ENCODE measurements at regions not wholly inside any gene's neighbourhood (a gene's known extent, or its start where the extent isn't known, plus 50 kb on each side); places are given as distances from the start of the nearest gene placed in this dataset.

DNA sequence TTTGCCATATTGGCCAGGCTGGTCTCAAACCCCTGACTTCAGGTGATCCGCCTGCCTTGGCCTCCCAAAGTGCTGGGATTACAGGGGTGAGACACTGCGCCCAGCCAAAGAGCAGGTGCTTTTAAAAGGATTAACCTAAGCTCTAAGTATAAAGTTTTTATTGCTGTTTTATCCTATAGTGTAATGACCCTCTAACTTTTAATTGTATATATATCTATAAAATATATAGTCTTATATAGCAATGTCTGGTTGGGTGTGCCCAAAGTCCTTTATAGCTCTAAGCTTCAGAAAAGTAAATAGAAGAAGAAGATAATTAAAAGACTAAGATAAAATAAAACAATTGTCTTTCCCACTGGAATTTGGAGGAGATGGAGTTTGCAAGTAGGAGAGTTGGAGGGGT lies 73.8 kb upstream of the ATP5PO start:
- Mint-ChIP-seq H3K4me1 (peaks cover 26% of the 10 kb centered on the region), H3K27me3 (no peaks in the 10 kb centered on the region)

DNA sequence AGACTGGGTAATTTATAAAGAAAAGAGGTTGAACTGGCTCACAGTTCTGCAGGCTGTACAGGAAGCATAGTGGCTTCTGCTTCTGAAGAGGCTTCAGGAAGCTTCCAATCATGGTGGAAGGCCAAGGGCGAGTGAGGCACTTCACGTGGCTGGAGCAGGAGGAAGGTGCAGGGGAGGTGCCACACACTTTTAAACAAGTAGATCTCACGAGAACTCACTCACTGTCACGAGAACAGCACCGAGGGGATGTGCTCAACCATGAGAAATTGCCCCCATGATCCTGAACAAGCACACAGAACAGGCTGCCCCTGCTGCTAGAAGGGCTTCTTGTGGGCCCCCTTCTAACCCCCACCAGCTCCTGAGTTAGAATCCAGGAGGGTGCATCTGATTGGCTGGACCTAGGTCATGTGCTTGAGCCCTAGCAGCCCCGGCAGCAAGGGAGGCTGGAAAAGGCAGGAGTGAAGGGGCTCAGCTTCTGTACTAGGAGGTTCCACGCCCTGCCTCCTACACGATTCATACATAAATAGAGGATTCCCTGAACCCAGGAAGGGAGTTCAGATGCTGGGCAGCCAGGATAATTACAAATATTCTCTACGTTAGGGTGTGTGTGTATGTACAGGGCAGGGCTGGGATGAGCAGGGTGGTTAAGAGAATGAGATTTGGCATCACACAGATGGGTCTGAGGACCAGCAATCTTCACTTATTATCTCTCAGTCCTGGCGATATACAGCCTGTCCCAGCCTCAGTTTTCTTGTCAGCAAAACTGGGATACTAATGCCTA lies 72.8 kb upstream of the ATP5PO start:
- ATAC-seq (replicated peaks; ENCODE audit: extremely low read depth, poor library complexity, severe bottlenecking) (no peak), DNase-seq (ENCODE audit: low spot score in 2 of 2) (no peak)
- peaks cover 29% of the 10 kb centered on the region for H3K4me1 Mint-ChIP-seq
- no peaks in the 10 kb centered on the region for H3K27me3 Mint-ChIP-seq
- peaks cover 2% of the 10 kb centered on the region for H3K36me3 Mint-ChIP-seq (ENCODE audit: insufficient read depth)
- no peak overlapping the region for H3K27ac Mint-ChIP-seq (ENCODE audit: low read depth)
- no peak overlapping the region for H3K4me3 Mint-ChIP-seq
- H3K9me3 Mint-ChIP-seq = no peaks in the 10 kb centered on the region

More for the DNA sequence above, 73.8 kb upstream of the ATP5PO start:
- Mint-ChIP-seq H3K36me3 (ENCODE audit: insufficient read depth) (peaks cover 2% of the 10 kb centered on the region), H3K27ac (ENCODE audit: low read depth) (no peak overlapping the region), H3K9me3 (no peaks in the 10 kb centered on the region), H3K4me3 (no peak overlapping the region)
- no peak for ATAC-seq (replicated peaks; ENCODE audit: extremely low read depth, poor library complexity, severe bottlenecking)
- no peak for DNase-seq (ENCODE audit: low spot score in 2 of 2)

DNA sequence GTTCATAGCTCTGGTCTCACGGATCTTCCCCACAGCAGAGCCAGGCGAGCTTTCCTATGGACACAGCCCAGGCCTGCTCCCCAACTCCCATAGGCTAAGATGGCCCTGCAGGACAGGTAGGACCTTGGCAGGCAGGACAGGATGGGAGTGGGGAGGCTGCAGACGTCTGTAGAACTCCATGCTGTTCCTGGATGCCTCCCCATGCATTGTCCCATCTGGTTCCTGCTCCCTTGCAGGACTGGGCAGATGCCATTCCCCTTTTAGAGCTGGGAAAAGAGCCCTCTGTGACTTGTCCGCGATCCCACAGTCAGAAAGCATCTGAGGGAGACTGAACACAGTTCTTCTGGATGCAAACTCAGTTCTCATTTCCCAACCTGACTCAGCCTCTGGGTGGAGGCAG lies 71.9 kb upstream of the ATP5PO start:
- ATAC-seq (replicated peaks; ENCODE audit: extremely low read depth, poor library complexity, severe bottlenecking) = no peak
- Mint-ChIP-seq H3K27ac (ENCODE audit: low read depth) (no peak overlapping the region), H3K4me1 (peaks cover 37% of the 10 kb centered on the region)

DNA sequence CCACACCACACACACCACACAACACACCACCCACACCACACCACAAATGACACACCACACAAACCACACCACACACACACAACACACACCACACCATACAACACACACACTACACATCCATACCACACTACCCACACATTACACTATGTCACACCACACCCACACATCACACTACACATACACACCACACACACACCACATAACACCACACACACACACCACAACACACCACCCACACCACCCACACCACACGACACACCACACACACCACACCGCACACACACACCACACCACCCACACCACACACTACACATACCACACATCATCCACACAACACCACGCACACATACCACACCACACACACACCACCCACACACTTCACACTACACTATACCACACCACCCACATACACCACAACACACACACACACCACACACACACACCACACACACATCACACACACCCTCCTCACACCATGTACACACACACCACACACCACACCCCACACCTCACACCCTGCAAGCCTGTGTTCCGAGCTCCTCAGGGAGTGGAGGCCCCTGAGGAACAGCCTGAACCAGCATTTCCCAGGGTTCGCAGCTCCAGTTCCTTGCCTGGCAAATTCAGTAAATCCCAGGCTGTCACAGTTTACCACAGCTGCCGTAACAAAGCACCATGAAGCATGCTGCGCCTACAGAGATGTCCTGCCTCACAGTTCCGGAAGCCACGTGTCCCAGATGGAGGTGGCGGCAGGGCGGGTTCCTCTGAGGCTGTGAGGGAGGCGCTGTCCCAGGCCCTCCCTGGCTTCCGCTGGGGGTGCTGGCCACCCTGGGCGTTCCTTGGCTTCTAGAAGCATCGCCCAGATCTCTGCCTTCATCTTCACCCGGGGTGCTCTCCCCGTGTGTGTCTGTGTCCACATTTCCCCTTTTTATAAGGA lies 69.8 kb upstream of the ATP5PO start:
- DNase-seq (ENCODE audit: low spot score in 2 of 2) = no peak
- ATAC-seq (replicated peaks; ENCODE audit: extremely low read depth, poor library complexity, severe bottlenecking) = no peak
- Mint-ChIP-seq H3K4me3 (no peak overlapping the region), H3K36me3 (ENCODE audit: insufficient read depth) (peaks cover 5% of the 10 kb centered on the region), H3K9me3 (no peaks in the 10 kb centered on the region), H3K27ac (ENCODE audit: low read depth) (peak overlapping the region; percentile 16), H3K4me1 (peaks cover 43% of the 10 kb centered on the region), H3K27me3 (no peaks in the 10 kb centered on the region)

More for the DNA sequence above, 71.9 kb upstream of the ATP5PO start:
- no peak for DNase-seq (ENCODE audit: low spot score in 2 of 2)
- no peaks in the 10 kb centered on the region for H3K9me3 Mint-ChIP-seq
- H3K36me3 Mint-ChIP-seq (ENCODE audit: insufficient read depth) = peaks cover 5% of the 10 kb centered on the region
- H3K27me3 Mint-ChIP-seq = no peaks in the 10 kb centered on the region
- H3K4me3 Mint-ChIP-seq = no peak overlapping the region

DNA sequence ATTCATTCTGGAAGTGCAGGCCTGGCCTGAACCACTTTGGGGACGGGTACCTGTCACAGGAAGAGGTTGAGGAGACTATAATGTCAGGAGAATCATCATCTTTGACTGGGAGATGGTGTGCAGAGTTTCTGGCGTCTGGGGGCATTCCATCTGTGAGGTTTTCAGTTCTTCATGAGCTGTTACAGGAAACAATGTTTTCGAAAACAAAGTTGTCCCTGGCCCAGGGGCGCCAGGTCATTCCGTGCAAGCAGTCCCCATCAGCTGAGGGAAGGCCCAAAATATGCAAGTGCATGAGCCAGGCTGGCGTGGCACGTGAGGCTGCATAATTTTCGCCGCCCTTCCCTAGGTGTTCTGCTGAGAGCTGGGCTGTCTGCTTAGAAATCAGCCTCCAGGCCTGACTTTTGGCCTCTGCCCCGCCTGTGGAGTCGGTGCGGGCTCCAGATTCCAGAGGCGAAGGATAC lies 68.4 kb upstream of the ATP5PO start:
- Mint-ChIP-seq H3K27me3 (no peaks in the 10 kb centered on the region), H3K9me3 (no peaks in the 10 kb centered on the region), H3K36me3 (ENCODE audit: insufficient read depth) (peaks cover 5% of the 10 kb centered on the region), H3K4me3 (no peak overlapping the region), H3K4me1 (peaks cover 43% of the 10 kb centered on the region), H3K27ac (ENCODE audit: low read depth) (peak overlapping the region; percentile 58)
- ATAC-seq (replicated peaks; ENCODE audit: extremely low read depth, poor library complexity, severe bottlenecking) (no peak), DNase-seq (ENCODE audit: low spot score in 2 of 2) (no peak)

DNA sequence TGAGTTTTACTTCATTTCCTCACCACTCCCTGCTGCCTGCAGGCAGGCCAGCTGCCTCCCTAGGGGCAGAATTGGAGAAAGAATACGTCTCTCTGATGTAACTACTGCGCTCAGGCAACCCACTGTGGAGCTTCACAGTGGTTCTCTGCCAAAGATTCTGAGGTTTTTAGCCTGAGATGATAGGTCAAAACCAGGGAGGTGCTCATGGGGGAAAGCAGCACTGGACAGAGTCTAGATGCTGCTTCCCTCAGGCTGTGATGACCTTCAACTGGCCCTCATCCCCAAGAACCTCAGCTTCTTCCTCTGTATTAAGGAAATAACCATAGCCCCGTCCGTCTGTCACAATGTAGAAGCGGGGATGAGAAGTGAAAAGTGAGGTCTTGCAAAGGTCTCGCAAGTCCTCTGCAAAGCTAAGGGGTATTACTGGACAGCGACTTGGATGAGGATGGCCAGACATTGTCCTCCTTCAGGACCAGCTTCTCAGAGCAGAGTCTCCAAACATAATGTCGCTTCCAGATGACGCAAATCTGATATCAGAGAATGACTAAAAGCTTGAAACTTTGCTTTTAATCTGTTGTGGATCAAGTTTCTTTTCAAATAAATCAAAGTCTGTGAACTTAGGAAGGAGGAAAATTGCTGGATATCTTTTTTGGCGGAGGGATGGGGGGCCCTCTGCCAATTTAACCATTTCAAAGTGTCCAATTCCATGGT lies 65.9 kb upstream of the ATP5PO start:
- Mint-ChIP-seq H3K4me3 (no peak overlapping the region), H3K27me3 (no peaks in the 10 kb centered on the region), H3K4me1 (peaks cover 58% of the 10 kb centered on the region), H3K27ac (ENCODE audit: low read depth) (no peak overlapping the region), H3K9me3 (no peaks in the 10 kb centered on the region), H3K36me3 (ENCODE audit: insufficient read depth) (peaks cover 7% of the 10 kb centered on the region)
- ATAC-seq (replicated peaks; ENCODE audit: extremely low read depth, poor library complexity, severe bottlenecking) (no peak), DNase-seq (ENCODE audit: low spot score in 2 of 2) (no peak)

DNA sequence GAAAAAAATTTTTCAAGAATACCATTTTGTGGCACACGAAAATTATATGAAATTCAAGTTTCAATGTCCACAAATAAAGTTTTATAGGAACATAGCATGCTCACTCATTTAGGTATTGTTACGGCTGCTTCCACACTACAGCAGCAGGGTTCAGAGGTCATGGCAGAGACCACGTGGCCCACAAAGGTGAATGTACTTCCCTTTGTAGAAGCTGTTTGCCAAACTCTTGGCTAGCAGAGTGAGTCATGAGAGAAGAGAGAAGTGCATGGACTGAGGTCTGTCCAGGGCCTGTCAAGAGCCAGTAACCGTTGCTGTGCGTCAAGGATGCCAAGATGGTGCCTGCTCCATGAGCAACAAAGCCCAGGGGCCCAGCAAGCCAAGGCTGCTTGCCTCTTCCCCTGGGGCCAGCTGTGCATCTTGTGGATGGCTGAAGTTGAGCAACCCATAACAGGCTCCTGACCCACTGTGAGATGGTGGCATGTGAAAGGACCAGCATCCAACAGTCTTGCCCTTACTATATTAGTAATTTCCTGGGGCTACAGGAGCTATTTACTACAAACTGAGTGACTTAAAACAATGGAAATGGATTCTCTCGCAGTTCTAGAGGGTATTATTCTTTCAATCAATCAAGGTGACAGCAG lies 64.8 kb upstream of the ATP5PO start:
- H3K4me1 Mint-ChIP-seq = peaks cover 59% of the 10 kb centered on the region

DNA sequence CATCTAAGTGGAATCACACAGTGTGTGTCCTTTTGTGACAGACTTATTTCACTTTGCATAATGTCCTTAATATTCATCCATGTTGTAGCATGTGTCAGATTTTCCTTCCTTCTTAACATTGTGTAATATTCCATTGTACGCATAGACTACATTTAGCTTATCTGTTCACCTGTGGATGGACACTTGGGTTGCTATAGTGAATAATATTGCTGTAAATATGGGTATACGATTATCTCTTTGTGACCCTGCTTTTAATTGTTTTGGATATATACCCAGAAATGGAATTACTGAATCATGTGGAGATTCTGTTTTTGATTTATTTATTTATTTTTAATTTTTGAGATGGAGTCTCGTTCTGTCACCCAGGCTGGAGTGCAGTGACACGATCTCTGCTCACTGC lies 63.0 kb upstream of the ATP5PO start:
- no peak for ATAC-seq (replicated peaks; ENCODE audit: extremely low read depth, poor library complexity, severe bottlenecking)
- Mint-ChIP-seq H3K27me3 (no peaks in the 10 kb centered on the region), H3K4me1 (peaks cover 61% of the 10 kb centered on the region), H3K4me3 (no peak overlapping the region), H3K9me3 (no peaks in the 10 kb centered on the region), H3K36me3 (ENCODE audit: insufficient read depth) (peaks cover 13% of the 10 kb centered on the region), H3K27ac (ENCODE audit: low read depth) (peak overlapping the region; percentile 96)
- no peak for DNase-seq (ENCODE audit: low spot score in 2 of 2)

More for the DNA sequence above, 64.8 kb upstream of the ATP5PO start:
- peaks cover 10% of the 10 kb centered on the region for H3K36me3 Mint-ChIP-seq (ENCODE audit: insufficient read depth)
- no peaks in the 10 kb centered on the region for H3K27me3 Mint-ChIP-seq
- H3K4me3 Mint-ChIP-seq = no peak overlapping the region
- DNase-seq (ENCODE audit: low spot score in 2 of 2) (no peak), ATAC-seq (replicated peaks; ENCODE audit: extremely low read depth, poor library complexity, severe bottlenecking) (no peak)
- peak overlapping the region; percentile 17 for H3K27ac Mint-ChIP-seq (ENCODE audit: low read depth)
- no peaks in the 10 kb centered on the region for H3K9me3 Mint-ChIP-seq

DNA sequence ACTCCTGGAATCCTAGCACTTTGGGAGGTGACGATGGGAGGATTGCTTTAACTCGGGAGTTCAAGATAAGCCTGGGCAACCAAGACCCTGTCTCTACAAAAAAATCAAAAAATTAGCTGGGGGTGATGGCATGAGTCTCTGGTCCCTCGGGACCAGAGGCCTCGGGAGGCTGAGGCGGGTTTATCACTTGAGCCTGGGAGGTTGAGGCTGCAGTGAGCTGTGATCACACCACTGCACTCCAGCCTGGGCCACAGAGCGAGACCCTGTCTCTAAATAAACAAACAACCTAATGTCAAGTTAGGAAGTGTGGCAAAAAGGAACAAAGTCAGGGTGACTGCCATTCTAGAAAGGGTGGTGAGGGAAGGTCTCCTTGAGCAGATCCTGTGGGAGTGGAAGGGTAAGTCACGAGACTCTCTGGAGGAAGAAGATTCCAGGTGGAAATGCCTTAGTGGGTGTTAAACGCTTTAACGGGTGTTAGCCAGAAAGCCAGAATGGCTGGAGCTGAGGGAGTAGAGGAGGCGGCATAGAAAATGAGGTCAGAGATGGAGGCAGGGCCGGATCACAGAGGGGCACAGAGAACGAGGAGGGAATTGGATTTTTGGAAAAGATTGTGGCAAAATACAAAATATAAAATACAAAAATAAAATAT lies 62.2 kb upstream of the ATP5PO start:
- Mint-ChIP-seq H3K4me1 (peaks cover 54% of the 10 kb centered on the region), H3K36me3 (ENCODE audit: insufficient read depth) (peaks cover 11% of the 10 kb centered on the region), H3K9me3 (no peaks in the 10 kb centered on the region), H3K4me3 (no peak overlapping the region), H3K27me3 (no peaks in the 10 kb centered on the region), H3K27ac (ENCODE audit: low read depth) (peak overlapping the region; percentile 96)
- DNase-seq (ENCODE audit: low spot score in 2 of 2) (no peak), ATAC-seq (replicated peaks; ENCODE audit: extremely low read depth, poor library complexity, severe bottlenecking) (no peak)

DNA sequence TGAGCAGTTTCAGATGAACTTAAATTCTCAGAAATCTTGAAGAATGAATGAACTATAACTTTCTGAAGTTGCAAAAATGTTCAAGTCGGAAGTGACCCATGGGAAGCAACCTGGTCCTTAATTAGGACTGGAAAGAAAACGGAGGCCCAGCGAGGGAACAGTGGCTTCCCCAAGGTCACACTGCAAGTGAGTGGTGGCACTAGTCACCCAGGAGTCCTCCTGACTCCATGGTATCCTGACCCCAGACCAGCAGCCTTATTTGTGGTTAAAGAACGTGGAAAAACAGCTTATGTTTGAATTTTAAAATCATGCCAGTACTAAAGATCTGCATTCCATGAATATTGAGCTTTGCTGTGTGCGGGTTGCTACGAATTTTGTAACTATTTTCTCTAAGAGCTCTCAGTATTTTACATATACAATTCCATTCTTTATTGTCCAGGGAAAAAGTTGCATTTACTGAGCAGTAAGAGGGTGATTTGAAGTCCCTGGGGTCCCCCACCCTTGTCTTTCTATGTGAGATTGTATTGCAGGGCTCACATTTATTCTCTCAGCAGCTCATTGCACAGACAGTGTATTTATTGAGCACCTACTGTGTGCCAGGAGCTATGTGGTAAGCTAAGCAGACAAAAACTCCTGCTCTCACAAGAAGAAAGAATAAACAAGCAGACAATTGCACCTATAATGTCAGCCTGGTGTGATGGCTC lies 61.6 kb upstream of the ATP5PO start:
- peaks cover 13% of the 10 kb centered on the region for H3K36me3 Mint-ChIP-seq (ENCODE audit: insufficient read depth)
- H3K9me3 Mint-ChIP-seq = no peaks in the 10 kb centered on the region
- no peaks in the 10 kb centered on the region for H3K27me3 Mint-ChIP-seq
- H3K27ac Mint-ChIP-seq (ENCODE audit: low read depth) = peak overlapping the region; percentile 96
- peaks cover 50% of the 10 kb centered on the region for H3K4me1 Mint-ChIP-seq
- H3K4me3 Mint-ChIP-seq = peak overlapping the region; percentile 57
- ATAC-seq (replicated peaks; ENCODE audit: extremely low read depth, poor library complexity, severe bottlenecking) (no peak), DNase-seq (ENCODE audit: low spot score in 2 of 2) (no peak)

All from central memory CD8-positive, alpha-beta T cell (primary cell).